ENCODE measurements at regions not wholly inside any gene's neighbourhood (a gene's known extent, or its start where the extent isn't known, plus 50 kb on each side); places are given as distances from the start of the nearest gene placed in this dataset.
"Not testable (repeated sequence)": the region's sequence is repeated elsewhere in the genome, so short reads cannot be mapped to it uniquely, and the experiment has no call there.

GRCh38 chr13:46451145-46451544 is 64.1 kb upstream of the RUBCNL start:
- H3K36me3 Mint-ChIP-seq (ENCODE audit: low read depth, unreplicated experiment); H3K27ac Mint-ChIP-seq (ENCODE audit: unreplicated experiment); H3K27me3 Mint-ChIP-seq (ENCODE audit: unreplicated experiment); DNase-seq (ENCODE audit: low spot score); H3K4me3 Mint-ChIP-seq (ENCODE audit: unreplicated experiment); H3K9me3 Mint-ChIP-seq (ENCODE audit: unreplicated experiment); H3K4me1 Mint-ChIP-seq (ENCODE audit: unreplicated experiment): not testable (repeated sequence)

- not testable (repeated sequence) for H3K4me3 Mint-ChIP-seq (ENCODE audit: unreplicated experiment); H3K9me3 Mint-ChIP-seq (ENCODE audit: unreplicated experiment); H3K27me3 Mint-ChIP-seq (ENCODE audit: unreplicated experiment); DNase-seq (ENCODE audit: low spot score); H3K4me1 Mint-ChIP-seq (ENCODE audit: unreplicated experiment); H3K36me3 Mint-ChIP-seq (ENCODE audit: low read depth, unreplicated experiment); H3K27ac Mint-ChIP-seq (ENCODE audit: unreplicated experiment)
Observed at GRCh38 chr13:46449949-46450348, 62.9 kb upstream of the RUBCNL start.

GRCh38 chr13:46448148-46448547 is 61.1 kb upstream of the RUBCNL start:
- H3K9me3 Mint-ChIP-seq (ENCODE audit: unreplicated experiment); DNase-seq (ENCODE audit: low spot score); H3K36me3 Mint-ChIP-seq (ENCODE audit: low read depth, unreplicated experiment); H3K27ac Mint-ChIP-seq (ENCODE audit: unreplicated experiment); H3K4me1 Mint-ChIP-seq (ENCODE audit: unreplicated experiment); H3K27me3 Mint-ChIP-seq (ENCODE audit: unreplicated experiment); H3K4me3 Mint-ChIP-seq (ENCODE audit: unreplicated experiment): not testable (repeated sequence)

GRCh38 chr13:46437808-46438404 is 50.9 kb upstream of the RUBCNL start:
- H3K27ac Mint-ChIP-seq (ENCODE audit: unreplicated experiment); H3K27me3 Mint-ChIP-seq (ENCODE audit: unreplicated experiment); H3K4me1 Mint-ChIP-seq (ENCODE audit: unreplicated experiment); H3K4me3 Mint-ChIP-seq (ENCODE audit: unreplicated experiment); DNase-seq (ENCODE audit: low spot score); H3K9me3 Mint-ChIP-seq (ENCODE audit: unreplicated experiment); H3K36me3 Mint-ChIP-seq (ENCODE audit: low read depth, unreplicated experiment): not testable (repeated sequence)

All from endothelial cell (in vitro differentiated cells).